ENCODE measurements at regions not wholly inside any gene's neighbourhood (a gene's known extent, or its start where the extent isn't known, plus 50 kb on each side); places are given as distances from the start of the nearest gene placed in this dataset.

DNA sequence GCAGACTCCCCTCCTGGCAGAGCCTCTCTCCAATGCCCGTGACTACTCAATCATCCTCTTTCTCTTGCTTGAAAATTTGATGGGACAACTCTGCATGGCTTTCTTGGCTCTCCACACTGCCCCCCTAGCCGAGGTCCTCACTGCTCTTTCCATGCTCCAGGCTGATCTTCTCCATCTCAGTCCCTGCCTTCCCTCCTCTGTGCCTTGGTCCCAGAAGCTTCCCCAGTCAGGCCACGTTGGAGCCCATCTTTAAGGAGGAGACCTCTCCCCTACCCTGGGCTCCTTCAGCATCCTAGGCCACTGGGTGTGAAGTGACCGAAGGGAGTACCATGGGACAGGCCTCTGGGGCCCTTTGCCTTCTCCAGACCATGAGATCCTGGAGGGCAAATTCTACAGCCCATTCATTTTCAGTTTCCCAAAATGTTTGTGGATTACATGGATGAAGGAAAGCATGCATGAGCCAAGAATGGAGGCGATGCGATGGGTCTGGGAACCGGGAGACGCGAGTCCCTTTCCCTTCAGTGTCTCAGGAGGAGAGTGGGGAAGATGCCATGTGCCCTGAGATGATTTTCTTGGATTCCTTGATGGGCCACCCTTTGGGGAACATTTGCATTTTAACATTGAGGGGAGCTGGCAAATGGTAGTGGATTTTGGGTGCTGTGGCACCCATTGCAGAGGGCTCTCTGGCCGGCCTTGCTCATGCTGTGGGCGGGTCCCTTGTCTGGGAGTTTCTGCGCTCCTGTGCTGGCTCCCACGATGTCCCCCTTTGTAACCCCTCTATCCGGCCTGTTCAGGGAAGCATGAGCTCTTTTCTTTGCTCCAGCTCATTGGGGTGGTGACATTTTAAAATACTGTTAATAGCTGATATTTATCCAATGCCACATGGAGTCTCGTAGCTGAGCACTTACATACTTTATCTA, 376.6 kb downstream of the RPS24 start:
- Mint-ChIP-seq H3K4me1 (peaks cover 4% of the 10 kb centered on the region), H3K27me3 (peaks cover 8% of the 10 kb centered on the region), H3K4me3 (no peak overlapping the region), H3K36me3 (ENCODE audit: low read depth) (no peaks in the 10 kb centered on the region), H3K27ac (no peak overlapping the region), H3K9me3 (ENCODE audit: low read depth) (no peaks in the 10 kb centered on the region)
- DNase-seq, result no peak
- ChIA-PET POLR2A (no interaction called here), CTCF (no interaction called here)
- ATAC-seq, result no peak
- intact Hi-C loops (cut with DNase I, micrococcal nuclease), result no loop called here

DNA sequence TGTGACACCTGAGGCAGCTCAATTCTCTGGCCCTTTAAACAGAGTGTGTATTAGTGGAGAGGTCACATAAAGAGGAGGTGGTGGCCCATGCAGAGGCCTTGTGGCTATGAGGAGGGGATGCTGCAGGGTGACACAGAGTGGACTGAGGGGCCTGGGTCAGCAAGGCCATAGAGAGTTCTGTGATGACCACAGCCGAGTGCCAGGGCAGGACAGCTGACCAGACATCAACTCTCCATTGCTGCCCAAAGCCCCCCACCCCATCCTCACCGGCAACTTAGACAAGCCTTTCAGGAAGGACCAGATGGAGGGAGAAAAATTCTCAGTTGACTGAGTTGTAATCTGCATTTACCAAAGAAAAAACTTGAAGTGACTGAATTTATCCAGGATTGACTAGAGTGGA, 378.1 kb downstream of the RPS24 start:
- no peak for ATAC-seq
- intact Hi-C loops (cut with DNase I, micrococcal nuclease), result no loop called here
- ChIA-PET CTCF (no interaction called here), POLR2A (no interaction called here)
- no peak for DNase-seq
- Mint-ChIP-seq H3K4me1 (peaks cover under 1% of the 10 kb centered on the region), H3K4me3 (no peak overlapping the region), H3K27me3 (peaks cover 2% of the 10 kb centered on the region), H3K27ac (no peak overlapping the region), H3K9me3 (ENCODE audit: low read depth) (no peaks in the 10 kb centered on the region), H3K36me3 (ENCODE audit: low read depth) (no peaks in the 10 kb centered on the region)

DNA sequence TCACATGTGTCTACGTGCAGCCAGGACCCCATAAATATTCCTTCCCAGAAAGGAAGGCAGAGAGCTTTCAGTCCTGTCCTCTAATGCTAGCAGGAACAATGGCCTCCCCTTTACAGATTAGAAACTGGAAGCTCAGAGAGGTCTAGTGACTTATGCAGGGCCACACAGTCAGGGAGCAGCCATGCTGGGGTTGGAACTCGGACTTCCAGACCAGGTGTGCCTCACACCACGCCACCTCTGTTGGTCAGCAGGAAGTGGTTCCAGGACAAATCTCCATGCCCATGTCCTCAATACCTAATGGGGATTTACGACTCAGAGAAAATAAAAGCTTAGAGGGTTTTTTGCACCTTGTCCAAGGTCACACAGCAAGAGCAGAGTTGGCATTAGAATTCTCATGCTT, 378.9 kb downstream of the RPS24 start:
- POLR2A ChIA-PET, result no interaction called here
- peaks cover 2% of the 10 kb centered on the region for H3K27me3 Mint-ChIP-seq
- intact Hi-C loops (cut with DNase I, micrococcal nuclease), result no loop called here

DNA sequence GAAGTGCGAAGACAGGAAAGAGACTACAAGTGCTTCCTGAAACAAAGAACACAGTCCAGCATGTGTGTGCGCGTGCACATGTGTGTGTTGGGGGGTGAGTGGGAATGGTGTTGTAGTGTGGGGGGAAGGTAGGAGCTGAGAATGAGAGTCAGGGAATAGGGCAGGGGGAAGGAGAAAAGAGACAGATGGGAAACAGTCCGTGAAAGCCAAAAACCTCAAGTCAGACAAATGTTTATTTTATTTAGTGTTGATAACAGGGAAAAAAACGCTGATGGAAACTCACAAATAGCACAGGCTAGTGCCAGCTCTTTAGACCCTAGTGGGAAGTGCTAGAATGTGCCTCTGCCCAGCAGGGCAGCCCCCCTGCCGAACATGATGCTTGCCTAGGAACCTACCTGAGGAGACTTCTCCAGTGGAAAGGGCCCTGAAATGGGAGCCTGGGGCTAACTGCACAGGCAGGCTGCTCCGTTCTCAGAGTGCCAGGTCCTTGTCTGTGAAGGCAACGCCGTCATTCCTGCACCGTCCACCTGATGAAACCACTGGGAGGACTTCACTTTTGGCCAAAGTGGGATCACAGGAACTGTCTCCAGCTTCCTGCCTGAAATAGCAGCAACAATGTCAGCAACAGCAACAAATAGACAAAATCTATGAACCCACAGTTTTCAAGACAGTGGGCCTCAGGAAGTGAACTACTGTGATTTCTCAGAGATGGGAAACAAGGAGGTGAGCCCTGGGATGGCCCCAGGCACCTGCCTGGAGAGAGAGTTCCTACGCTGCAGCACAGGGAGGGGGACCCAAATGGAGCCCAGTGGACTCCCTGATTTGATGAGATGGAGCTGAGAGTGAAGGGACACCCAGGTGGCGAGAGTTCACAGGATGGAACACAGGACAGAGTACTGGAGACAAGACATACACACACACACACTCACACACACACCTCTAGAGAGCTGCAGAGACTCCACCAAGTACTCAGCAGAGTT, 379.7 kb downstream of the RPS24 start:
- ATAC-seq (no peak), DNase-seq (no peak)
- Mint-ChIP-seq H3K27me3 (peaks cover under 1% of the 10 kb centered on the region), H3K9me3 (ENCODE audit: low read depth) (no peaks in the 10 kb centered on the region), H3K27ac (no peak overlapping the region), H3K36me3 (ENCODE audit: low read depth) (no peaks in the 10 kb centered on the region), H3K4me1 (no peaks in the 10 kb centered on the region), H3K4me3 (no peak overlapping the region)
- POLR2A ChIA-PET, result no interaction called here
- CTCF ChIA-PET, result interaction anchor here (1.0 kb wide), 1 partner anchor 14 kb away, joined by 3 read pairs; no protein-coding TSS in a partner anchor
- intact Hi-C loops (cut with DNase I, micrococcal nuclease), result no loop called here

More for the DNA sequence above, 378.9 kb downstream of the RPS24 start:
- CTCF ChIA-PET, result interaction anchor here (1.0 kb wide), 1 partner anchor 15 kb away, joined by 3 read pairs; no protein-coding TSS in a partner anchor
- DNase-seq (no peak), ATAC-seq (no peak)
- Mint-ChIP-seq H3K9me3 (ENCODE audit: low read depth) (no peaks in the 10 kb centered on the region), H3K36me3 (ENCODE audit: low read depth) (no peaks in the 10 kb centered on the region), H3K27ac (no peak overlapping the region), H3K4me1 (no peaks in the 10 kb centered on the region), H3K4me3 (no peak overlapping the region)

DNA sequence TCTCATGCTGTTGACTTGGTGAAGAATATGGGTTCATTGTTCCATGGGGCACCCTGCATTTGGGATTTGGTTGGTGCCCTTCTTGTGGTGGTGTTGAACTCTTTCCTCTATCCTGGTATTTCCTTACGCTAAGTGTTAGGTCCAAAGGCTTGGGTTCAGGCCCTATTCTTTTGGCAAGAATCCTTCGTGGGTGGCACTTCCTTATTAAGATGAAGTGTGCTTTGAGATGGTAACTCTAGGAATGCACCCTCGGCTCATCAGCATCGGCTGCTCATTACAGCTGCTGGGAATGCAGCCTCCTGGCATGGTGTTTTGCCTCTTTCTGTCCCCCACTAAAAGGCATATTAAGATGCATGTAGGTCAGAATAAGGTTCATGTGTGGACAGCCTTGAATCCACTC, 380.7 kb downstream of the RPS24 start:
- no peak overlapping the region for H3K4me3 Mint-ChIP-seq
- H3K27me3 Mint-ChIP-seq, result no peaks in the 10 kb centered on the region
- ChIA-PET POLR2A (no interaction called here), CTCF (interaction anchor here (0.7 kb wide), 1 partner anchor 204 kb away, joined by 3 read pairs; no protein-coding TSS in a partner anchor)
- no peaks in the 10 kb centered on the region for H3K36me3 Mint-ChIP-seq (ENCODE audit: low read depth)
- no peak for DNase-seq
- no peaks in the 10 kb centered on the region for H3K4me1 Mint-ChIP-seq
- ATAC-seq, result no peak
- intact Hi-C loops (cut with DNase I, micrococcal nuclease), result no loop called here
- H3K27ac Mint-ChIP-seq, result no peak overlapping the region
- H3K9me3 Mint-ChIP-seq (ENCODE audit: low read depth), result no peaks in the 10 kb centered on the region

DNA sequence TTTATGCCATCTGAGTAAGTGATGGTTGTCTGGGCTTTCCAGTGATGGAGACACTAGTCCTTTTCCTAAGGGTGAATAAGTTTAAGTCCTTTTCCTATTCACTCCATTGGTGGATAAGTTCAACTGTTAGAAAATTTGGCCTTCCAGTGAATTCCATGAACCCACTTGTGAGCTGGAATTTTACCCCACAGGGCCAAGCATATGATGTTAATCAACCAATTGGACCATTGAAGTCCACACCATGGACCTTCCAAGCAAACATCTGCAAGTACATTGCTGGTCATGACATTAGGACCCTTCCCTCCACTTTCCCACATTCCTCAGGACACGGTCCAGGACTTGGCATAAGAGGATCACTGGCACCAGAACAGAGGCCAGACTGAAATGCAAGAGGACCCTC, 381.4 kb downstream of the RPS24 start:
- Mint-ChIP-seq H3K27ac (no peak overlapping the region), H3K36me3 (ENCODE audit: low read depth) (no peaks in the 10 kb centered on the region), H3K4me3 (no peak overlapping the region), H3K27me3 (no peaks in the 10 kb centered on the region), H3K9me3 (ENCODE audit: low read depth) (no peaks in the 10 kb centered on the region), H3K4me1 (no peaks in the 10 kb centered on the region)
- ChIA-PET POLR2A (no interaction called here), CTCF (interaction anchor here (0.7 kb wide), 1 partner anchor 155 kb away, joined by 3 read pairs; no protein-coding TSS in a partner anchor)
- DNase-seq, result no peak
- intact Hi-C loops (cut with DNase I, micrococcal nuclease), result no loop called here
- no peak for ATAC-seq

DNA sequence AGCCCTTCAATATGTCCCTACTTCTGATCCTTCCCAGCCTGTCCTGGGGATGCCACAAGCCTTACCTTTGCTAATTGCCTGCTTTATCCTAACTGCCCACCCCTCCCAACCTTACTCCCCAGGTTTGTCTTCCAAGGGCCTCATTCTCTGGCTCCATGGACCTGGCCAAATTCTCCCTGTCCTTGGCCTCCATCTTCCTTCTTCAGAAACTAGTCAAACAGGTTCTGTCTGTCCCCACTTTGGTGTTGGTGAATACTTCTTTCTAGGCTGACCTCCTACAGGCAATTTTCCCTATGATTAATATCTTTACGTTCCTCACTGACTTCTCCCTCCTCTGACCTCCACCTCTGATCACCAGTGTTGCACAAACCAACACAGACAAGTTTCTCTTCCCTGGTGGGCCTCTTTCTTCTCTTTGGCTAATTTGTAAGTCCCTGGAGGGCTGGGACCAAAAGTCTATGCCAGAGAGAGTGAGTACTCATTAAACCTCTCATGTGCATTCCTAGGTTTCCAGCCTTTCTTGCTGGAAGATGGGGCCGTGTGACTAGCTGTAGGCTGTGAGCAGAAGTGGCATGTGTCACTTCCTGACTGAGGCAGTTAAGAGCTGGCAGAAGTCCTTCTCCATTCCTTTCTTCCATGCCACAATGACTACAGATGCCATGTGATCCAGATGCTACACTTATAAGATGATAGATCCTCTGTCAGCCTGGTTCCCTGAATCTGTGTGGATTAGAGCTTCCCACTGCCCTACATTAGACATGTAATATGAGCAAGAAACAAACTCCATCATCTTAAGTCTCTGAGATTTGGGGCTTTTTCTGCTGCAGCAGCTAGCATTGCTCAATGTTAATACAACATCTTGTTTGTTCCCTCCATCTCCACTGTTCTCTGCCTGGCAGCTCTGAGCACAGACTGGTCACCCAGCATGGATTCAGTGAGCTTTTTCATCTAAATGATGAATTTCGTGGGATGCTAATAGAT, 382.7 kb downstream of the RPS24 start:
- Mint-ChIP-seq H3K36me3 (ENCODE audit: low read depth) (no peaks in the 10 kb centered on the region), H3K27ac (no peak overlapping the region), H3K9me3 (ENCODE audit: low read depth) (no peaks in the 10 kb centered on the region), H3K27me3 (no peaks in the 10 kb centered on the region), H3K4me1 (no peaks in the 10 kb centered on the region), H3K4me3 (no peak overlapping the region)
- no peak for ATAC-seq
- ChIA-PET CTCF (no interaction called here), POLR2A (no interaction called here)
- DNase-seq, result no peak
- intact Hi-C loops (cut with DNase I, micrococcal nuclease), result no loop called here

DNA sequence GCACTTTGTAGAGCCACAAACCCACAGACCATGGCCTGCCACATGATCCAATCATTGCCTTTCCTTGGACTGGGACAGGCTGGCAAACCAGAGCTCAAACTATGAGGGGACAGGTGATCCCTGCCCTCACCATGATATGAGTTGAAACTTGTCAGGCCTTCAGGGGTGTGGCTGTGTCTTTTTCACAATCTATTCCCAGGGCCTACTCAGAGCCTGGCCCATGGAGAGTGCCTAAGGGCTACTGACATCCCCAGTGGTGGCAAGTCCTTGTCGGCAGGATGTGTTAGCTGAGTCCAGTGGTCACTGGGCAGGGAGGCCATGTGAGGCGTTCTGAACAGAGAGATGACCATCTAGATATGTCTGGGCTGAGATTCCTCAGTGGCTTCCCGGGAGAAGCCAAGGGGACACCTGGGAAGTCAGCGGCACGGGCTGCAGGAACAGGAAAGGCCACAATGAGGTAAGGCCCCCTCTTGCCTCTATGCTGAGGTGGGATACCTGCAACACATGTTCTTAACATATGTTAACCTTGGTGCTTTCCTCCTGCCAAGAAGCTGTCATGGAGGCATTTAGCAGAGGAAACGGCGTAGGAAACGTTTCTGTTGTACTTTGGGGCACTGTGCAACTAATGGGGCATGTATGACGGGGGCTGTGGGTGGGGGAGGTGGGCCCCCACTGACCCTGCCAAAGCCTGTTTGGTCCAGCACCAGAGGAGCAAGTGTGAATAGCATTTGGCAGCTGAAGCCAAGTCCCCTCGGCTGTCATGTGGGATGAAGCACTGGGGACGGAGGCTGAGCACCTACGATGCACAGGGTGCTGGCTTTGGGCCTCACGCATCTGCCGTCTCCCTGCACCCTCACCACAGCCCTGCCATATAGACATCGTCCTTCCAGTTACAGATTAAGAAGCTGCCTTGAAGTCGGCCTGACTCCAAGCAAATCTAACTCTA, 384.0 kb downstream of the RPS24 start:
- no peak for ATAC-seq
- Mint-ChIP-seq H3K27ac (no peak overlapping the region), H3K36me3 (ENCODE audit: low read depth) (no peaks in the 10 kb centered on the region), H3K27me3 (no peaks in the 10 kb centered on the region), H3K4me3 (no peak overlapping the region), H3K4me1 (no peaks in the 10 kb centered on the region), H3K9me3 (ENCODE audit: low read depth) (no peaks in the 10 kb centered on the region)
- DNase-seq, result no peak
- ChIA-PET POLR2A (no interaction called here), CTCF (no interaction called here)
- intact Hi-C loops (cut with DNase I, micrococcal nuclease), result no loop called here

DNA sequence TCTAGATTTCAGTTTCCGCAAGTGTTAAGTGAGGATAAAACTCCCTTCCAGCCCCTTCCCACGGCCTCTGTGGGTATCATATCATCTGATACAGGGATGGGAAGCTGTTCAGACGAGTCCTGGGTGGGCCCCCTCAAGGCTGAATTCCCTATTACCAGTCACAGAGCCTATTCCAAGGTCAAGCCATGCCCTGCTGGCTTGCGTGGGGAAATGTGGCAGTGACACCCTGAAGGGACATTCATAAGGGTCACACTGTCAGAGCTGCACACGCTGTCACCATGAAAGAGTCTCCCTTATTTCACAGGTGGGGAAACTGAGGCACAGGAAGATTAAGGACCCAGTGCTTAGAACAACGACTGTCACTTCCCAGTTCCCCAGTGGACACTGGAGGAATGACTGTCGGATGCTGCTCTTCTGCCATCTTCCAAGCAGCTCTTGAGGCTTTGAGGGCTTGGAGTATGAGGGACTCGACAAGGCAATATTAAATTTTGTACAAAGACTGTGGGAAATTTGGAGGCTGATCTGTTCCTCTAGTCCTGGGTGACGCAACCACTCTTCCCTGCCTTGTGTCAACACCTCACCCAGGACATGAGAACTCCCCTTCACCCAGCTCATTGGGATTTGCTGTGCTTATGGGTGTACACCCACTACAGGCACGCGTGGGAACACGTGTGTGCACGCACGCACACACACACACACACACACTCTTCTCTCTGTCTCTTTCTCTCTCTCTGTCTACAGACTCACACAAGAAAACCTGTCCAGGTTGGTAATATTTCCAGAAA, 386.0 kb downstream of the RPS24 start:
- H3K4me1 Mint-ChIP-seq, result no peaks in the 10 kb centered on the region
- POLR2A ChIA-PET, result no interaction called here
- ATAC-seq (no peak), DNase-seq (no peak)
- H3K27ac Mint-ChIP-seq, result no peak overlapping the region
- intact Hi-C loops (cut with DNase I, micrococcal nuclease), result no loop called here
- CTCF ChIA-PET, result no interaction called here
- H3K9me3 Mint-ChIP-seq (ENCODE audit: low read depth), result no peaks in the 10 kb centered on the region
- H3K36me3 Mint-ChIP-seq (ENCODE audit: low read depth), result no peaks in the 10 kb centered on the region
- H3K4me3 Mint-ChIP-seq, result no peak overlapping the region
- no peaks in the 10 kb centered on the region for H3K27me3 Mint-ChIP-seq

Data from activated CD4-positive, alpha-beta T cell treated with anti-CD3 and anti-CD28 coated beads for 36 hours (primary cell).